Endodermal cell (in vitro differentiated cells): ENCODE measurements at regions not wholly inside any gene's neighbourhood (a gene's known extent, or its start where the extent isn't known, plus 50 kb on each side); places are given as distances from the start of the nearest gene placed in this dataset.

Experiments used
- DNase-seq: peaks from one replicate; pipeline ENCODE4 v3.0.0-alpha.2; 2017
- H3K27ac ChIP-seq: 2 replicates; pipeline ENCODE4 v1.5.1; 2013; ENCODE audit warnings: mild to moderate bottlenecking, low read depth, low read length, moderate library complexity
- H3K27me3 ChIP-seq: 2 replicates; pipeline ENCODE4 v1.6.1; 2013; ENCODE audit warnings: mild to moderate bottlenecking, low read length, moderate library complexity; ENCODE audit not compliant: insufficient read depth, control insufficient read depth, poor library complexity, severe bottlenecking
- H3K36me3 ChIP-seq: 2 replicates; pipeline ENCODE4 v1.7.0; 2013; ENCODE audit warnings: mild to moderate bottlenecking, low read length, moderate library complexity; ENCODE audit not compliant: control insufficient read depth, insufficient read depth
- H3K4me1 ChIP-seq: one replicate; pipeline ENCODE4 v1.7.0; 2013; ENCODE audit warnings: low read length; ENCODE audit not compliant: control insufficient read depth, insufficient read depth
- H3K4me3 ChIP-seq: 2 replicates; pipeline ENCODE4 v1.5.1; 2013; ENCODE audit warnings: mild to moderate bottlenecking, low read length, moderate library complexity
- H3K9ac ChIP-seq: 2 replicates; pipeline ENCODE4 v1.6.1; 2013; ENCODE audit warnings: mild to moderate bottlenecking, low read length, moderate library complexity; ENCODE audit not compliant: poor library complexity, severe bottlenecking; ENCODE audit errors: extremely low read depth
- H3K9me3 ChIP-seq: 2 replicates; pipeline ENCODE4 v1.6.1; 2013; ENCODE audit warnings: mild to moderate bottlenecking, low read length, moderate library complexity; ENCODE audit not compliant: control insufficient read depth
- H3K27ac Mint-ChIP-seq: 2 replicates; pipeline ENCODE4 v1.8.0; 2020; ENCODE audit warnings: mixed read lengths
- H3K27me3 Mint-ChIP-seq: 2 replicates; pipeline ENCODE4 v1.8.0; 2021; ENCODE audit warnings: mild to moderate bottlenecking, mixed read lengths; ENCODE audit not compliant: insufficient read depth
- H3K36me3 Mint-ChIP-seq: 2 replicates; pipeline ENCODE4 v1.8.0; 2020; ENCODE audit warnings: low read depth, mixed read lengths
- H3K4me1 Mint-ChIP-seq: 2 replicates; pipeline ENCODE4 v1.8.0; 2020; ENCODE audit warnings: mixed read lengths
- H3K4me3 Mint-ChIP-seq: 2 replicates; pipeline ENCODE4 v1.8.0; 2020; ENCODE audit warnings: mild to moderate bottlenecking, moderate library complexity, mixed read lengths
- H3K9me3 Mint-ChIP-seq: 2 replicates; pipeline ENCODE4 v1.8.0; 2020; ENCODE audit warnings: mild to moderate bottlenecking, mixed read lengths
- CTCF ChIP-seq: fragments of 200-600 bp; sonication (generic); conservative IDR thresholded peaks from 2 replicates; pipeline ENCODE4 v1.5.0; 2021; ENCODE audit warnings: antibody characterized with exemption, mild to moderate bottlenecking
- WGBS, 2 experiments: methylation state at CpG; one replicate each; pipeline versions ENCODE4 v1.1.5 to v1.1.7; 2013; ENCODE audit warnings: missing lambda C conversion rate in 2 of 2, mixed read lengths in 1 of 2; ENCODE audit not compliant: insufficient coverage in 1 of 2, insufficient read length in 1 of 2; 5-methylcytosine and 5-hydroxymethylcytosine counted together

- Mint-ChIP-seq H3K36me3 (no peaks in the 10 kb centered on the region), H3K4me1 (peaks cover 9% of the 10 kb centered on the region)
- DNase-seq, result no peak
These were observed 87.6 kb upstream of the CPLX2 start for GRCh38 chr5:175783739-175784138.

GRCh38 chr5:175784230-175784629, 87.1 kb upstream of the CPLX2 start:
- Mint-ChIP-seq H3K9me3 (no peaks in the 10 kb centered on the region), H3K36me3 (no peaks in the 10 kb centered on the region), H3K27me3 (peaks cover 62% of the 10 kb centered on the region), H3K4me1 (peaks cover 9% of the 10 kb centered on the region), H3K27ac (no peak overlapping the region), H3K4me3 (no peak overlapping the region)
- H3K27ac ChIP-seq, result no peak overlapping the region
- DNase-seq, result no peak
- peaks cover 3% of the 10 kb centered on the region for H3K4me1 ChIP-seq
- 82% methylated on average over 1 of the region's 1 CpG; no CpG with 5 or more reads in 1 of the 2 experiments for WGBS, 2 experiments
- no peaks in the 10 kb centered on the region for H3K9me3 ChIP-seq
- no peaks in the 10 kb centered on the region for H3K36me3 ChIP-seq
- H3K4me3 ChIP-seq, result no peak overlapping the region
- peaks cover 72% of the 10 kb centered on the region for H3K27me3 ChIP-seq
- no peak for TF ChIP-seq CTCF
- H3K9ac ChIP-seq, result no peak overlapping the region

More at GRCh38 chr5:175783739-175784138, 87.6 kb upstream of the CPLX2 start:
- H3K9ac ChIP-seq, result no peak overlapping the region
- H3K27ac ChIP-seq, result no peak overlapping the region
- no peak for TF ChIP-seq CTCF
- Mint-ChIP-seq H3K9me3 (no peaks in the 10 kb centered on the region), H3K4me3 (no peak overlapping the region), H3K27ac (no peak overlapping the region), H3K27me3 (peaks cover 57% of the 10 kb centered on the region)
- H3K4me1 ChIP-seq, result peaks cover 3% of the 10 kb centered on the region
- no peaks in the 10 kb centered on the region for H3K9me3 ChIP-seq
- no peak overlapping the region for H3K4me3 ChIP-seq
- H3K27me3 ChIP-seq, result peaks cover 67% of the 10 kb centered on the region
- no peaks in the 10 kb centered on the region for H3K36me3 ChIP-seq

- H3K4me1 ChIP-seq, result peaks cover 3% of the 10 kb centered on the region
- H3K27ac ChIP-seq, result no peak overlapping the region
- H3K9ac ChIP-seq, result no peak overlapping the region
- no peak for DNase-seq
- Mint-ChIP-seq H3K27me3 (peaks cover 70% of the 10 kb centered on the region), H3K9me3 (peaks cover 6% of the 10 kb centered on the region), H3K27ac (no peak overlapping the region), H3K4me3 (no peak overlapping the region), H3K4me1 (peaks cover 9% of the 10 kb centered on the region), H3K36me3 (no peaks in the 10 kb centered on the region)
- no peak overlapping the region for H3K4me3 ChIP-seq
- TF ChIP-seq CTCF, result no peak
- H3K36me3 ChIP-seq, result no peaks in the 10 kb centered on the region
- H3K9me3 ChIP-seq, result peaks cover 7% of the 10 kb centered on the region
- H3K27me3 ChIP-seq, result peaks cover 74% of the 10 kb centered on the region
These were observed 85.7 kb upstream of the CPLX2 start for GRCh38 chr5:175785681-175786080.
